GM21423 (cell line): ENCODE measurements at regions not wholly inside any gene's neighbourhood (a gene's known extent, or its start where the extent isn't known, plus 50 kb on each side); places are given as distances from the start of the nearest gene placed in this dataset.
A peak's percentile ranks its signal among the peaks of the same experiment; 100 is the strongest.
"Not testable (repeated sequence)": the region's sequence is repeated elsewhere in the genome, so short reads cannot be mapped to it uniquely, and the experiment has no call there.

ENCODE experiments used
- ATAC-seq: cut with Tn5 transposase; IDR thresholded peaks from one replicate; pipeline ENCODE4 v1.9.1; 2021; ENCODE audit warnings: mild to moderate bottlenecking, moderate library complexity; ENCODE audit not compliant: unreplicated experiment

DNA sequence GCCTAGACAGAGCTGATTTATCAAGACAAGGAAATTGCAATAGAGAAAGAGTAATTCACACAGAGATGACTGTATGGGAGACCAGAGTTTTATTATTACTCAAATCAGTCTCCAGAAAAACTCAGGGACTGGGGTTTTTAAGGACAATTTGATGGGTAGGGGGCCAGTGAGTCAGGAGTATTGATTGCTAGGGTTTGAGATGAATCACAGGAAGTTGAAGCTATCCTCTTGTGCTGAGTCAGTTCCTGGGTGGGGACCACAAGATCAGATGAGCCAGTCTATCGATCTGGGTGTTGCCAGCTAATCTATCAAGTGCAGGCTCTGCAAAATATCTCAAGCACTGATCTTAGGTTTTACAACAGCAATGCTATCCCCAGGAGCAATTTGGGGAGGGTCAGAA is 87.4 kb upstream of the TGIF2LY start:
- not testable (repeated sequence) for ATAC-seq

DNA sequence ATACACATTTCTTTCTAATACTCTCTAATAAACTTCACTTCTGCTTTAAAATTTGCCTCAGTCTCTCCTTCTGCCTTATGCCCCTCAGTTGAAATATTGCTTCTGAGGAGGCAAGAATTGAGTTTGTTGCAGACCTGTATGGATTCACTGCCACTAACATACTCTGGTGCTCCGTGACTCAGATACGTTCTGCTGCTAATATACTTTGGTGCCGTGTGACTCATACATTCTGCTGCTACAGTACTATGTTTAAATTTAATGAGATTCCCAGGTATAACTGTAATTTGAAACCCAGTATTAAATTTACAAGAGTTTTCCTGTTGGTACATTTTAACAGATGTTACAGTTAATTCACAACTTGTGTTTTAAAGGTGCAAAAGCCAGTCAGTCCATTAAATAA is 84.3 kb upstream of the TGIF2LY start:
- not testable (repeated sequence) for ATAC-seq

DNA sequence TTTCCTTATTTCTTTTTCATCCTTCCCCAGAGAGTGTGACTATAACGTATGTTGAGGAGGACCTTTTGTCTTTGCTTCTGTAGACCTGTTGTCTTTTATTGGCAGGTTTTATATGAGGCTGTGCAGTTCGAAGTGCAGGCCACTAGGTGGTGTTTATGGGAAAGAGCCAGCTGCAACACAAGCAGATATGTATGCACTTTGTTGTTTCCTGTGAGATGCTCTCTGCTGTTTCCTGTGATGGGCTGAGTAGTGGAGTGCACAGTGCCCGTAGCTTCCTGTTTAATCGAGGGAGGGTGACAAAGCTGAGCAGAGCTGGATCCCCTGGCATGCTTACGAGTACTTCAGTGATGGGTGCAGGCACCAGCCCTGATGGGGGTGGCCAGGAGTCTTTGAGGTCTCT is 51.8 kb upstream of the TGIF2LY start:
- peak; percentile 93 for ATAC-seq
